Limb (tissue), 2 donors: ENCODE measurements at regions not wholly inside any gene's neighbourhood (a gene's known extent, or its start where the extent isn't known, plus 50 kb on each side); places are given as distances from the start of the nearest gene placed in this dataset.

ENCODE experiments used
- DNase-seq, 2 donors: peaks; one replicate each; pipeline ENCODE4 v3.0.0-alpha.2; 2016; ENCODE audit errors: extremely low spot score in 2 of 2

DNA sequence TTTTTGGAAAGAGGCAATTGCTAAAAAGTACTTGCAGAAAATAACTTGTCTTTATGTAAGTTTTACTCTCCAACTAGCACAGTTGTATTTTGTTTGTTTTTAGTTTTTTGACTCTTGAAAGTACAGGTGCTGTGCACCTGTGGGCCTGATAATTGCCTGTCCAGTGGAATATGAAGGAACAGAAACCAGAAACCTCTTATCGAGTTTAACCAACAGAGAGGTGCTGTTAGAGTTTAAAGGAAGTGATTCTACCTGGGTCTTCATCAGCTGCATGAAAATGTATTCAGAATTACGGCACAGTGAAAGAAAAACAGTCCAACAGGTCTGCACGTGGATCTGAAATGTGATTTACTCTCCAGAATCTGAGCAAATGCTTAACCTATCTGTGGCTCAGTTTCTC lies 326.6 kb upstream of the POM121L12 start:
- no peak for DNase-seq

- DNase-seq = no peak
Observed at GRCh38 chr7:52705768-52706167, 329.7 kb upstream of the POM121L12 start.

DNA sequence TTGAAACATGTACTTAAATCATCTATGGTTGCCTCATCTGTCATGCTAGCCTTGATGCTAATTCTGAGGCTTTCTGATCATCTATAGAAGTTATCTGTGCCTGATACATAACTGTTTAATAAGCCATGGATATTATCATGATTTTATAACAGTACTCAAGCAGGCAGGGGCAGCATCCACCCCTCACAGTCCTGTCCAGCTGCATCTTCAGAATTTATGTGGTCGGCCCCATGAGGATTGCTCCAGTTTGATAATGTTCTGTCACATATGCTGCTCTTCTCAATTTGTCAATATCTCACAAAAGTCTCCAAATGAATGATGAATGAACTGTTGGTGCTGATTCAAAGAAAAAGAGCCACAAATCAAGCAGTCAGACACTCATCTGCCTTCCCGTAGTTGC lies 335.1 kb upstream of the POM121L12 start:
- no peak for DNase-seq

DNA sequence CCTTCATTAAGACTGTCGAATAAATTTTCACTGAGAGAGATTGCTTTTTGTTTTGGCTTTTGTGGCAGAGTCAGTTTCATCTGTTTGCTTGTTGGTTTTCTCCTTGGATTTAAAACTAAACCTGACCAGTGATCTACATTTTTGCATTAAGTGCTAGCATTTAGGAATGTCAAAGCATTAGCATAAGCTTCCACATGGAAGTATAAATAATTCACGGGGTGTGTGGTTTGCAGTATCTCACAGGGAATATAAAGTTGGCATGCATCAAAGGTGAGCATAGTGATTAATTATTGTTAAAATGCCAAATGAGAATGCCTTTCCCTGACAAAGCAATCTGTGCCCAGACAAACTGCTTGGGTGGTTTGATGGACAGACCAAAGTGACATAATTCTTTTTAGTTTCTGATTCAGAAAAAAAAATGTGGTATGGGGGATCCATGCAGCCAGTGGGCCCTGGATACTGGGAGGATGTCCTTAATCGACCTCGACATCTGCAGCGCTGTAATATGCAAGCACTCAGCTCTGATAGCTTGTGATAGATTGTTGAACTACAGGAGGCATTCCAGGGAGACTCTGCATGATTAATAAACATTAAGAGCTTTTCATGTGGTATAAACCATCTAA lies 339.3 kb upstream of the POM121L12 start:
- DNase-seq = no peak

DNA sequence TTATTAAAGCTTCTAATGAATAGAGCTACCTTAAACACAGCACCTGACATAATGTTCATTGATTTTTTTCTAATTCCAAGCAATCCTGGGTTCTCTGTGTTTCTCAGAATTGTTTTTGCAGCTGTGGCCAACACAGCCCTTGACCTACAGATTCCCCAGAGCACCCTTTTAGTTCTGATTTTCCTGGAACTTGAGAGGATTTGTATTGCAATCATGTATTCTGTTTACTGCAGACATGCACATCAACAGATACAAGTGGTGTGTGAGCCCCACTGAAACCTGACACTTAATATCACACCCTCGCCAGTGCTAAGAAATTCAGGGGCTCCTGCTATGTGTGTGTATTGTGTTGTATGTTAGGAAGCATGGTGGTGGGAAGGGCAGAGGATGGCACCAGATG lies 344.2 kb upstream of the POM121L12 start:
- no peak for DNase-seq

DNA sequence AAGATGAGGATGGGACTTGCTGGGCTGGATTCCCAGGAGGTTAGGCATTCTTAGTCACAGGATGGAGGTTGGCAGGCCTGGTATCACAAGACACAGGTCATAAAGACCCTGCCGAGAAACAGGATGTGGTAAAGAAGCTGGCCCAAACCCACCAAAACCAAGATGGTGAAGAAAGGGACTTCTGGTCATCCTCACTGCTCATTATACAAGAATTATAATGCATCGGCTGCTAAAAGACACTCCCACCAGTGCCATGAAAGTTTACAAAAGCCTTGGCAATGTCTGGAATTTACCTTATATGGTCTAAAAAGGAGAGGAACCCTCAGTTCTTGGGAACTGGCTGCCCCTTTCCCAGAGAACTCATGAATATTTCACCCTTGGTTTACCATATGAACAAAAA lies 345.5 kb upstream of the POM121L12 start:
- DNase-seq = no peak

DNA sequence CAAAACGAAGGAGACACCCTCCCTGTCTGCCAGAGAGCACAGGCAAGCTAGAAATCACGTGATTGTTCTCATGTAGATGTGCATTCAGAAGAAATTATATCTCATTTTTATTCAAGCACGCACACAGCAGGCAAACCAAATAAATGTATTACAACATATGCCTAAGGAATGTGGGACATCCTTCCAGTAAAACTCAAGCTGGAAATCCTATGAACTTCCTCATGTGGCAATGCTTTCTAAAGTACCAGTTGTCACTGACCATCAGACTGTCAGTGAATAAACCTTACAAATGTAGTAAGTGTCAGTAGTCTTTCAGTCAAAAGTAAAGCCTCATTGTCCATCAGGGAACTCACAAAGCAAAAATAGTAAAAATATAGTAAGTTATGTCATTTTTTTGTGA lies 350.1 kb upstream of the POM121L12 start:
- peak in 1 of 2 donors; percentile 18 for DNase-seq

DNA sequence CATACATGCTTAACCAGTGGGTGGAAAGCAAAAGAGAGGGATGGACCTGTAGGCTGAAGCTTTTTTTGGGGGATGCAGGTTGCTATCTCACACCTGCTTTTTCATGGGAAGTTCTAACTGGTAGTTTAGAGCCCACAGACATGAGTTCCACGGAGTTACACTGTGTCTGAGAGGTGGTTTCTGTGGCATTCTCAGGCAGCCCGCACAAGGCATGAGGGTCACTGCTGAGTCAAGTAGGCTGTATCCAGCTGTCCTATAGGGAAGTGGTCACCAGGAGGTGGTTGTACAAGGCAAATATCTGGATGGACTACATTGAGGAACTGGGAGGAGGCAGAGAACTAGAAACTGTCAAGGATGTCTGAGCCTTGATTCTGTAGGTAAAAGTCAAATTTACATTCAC lies 351.0 kb upstream of the POM121L12 start:
- no peak for DNase-seq

DNA sequence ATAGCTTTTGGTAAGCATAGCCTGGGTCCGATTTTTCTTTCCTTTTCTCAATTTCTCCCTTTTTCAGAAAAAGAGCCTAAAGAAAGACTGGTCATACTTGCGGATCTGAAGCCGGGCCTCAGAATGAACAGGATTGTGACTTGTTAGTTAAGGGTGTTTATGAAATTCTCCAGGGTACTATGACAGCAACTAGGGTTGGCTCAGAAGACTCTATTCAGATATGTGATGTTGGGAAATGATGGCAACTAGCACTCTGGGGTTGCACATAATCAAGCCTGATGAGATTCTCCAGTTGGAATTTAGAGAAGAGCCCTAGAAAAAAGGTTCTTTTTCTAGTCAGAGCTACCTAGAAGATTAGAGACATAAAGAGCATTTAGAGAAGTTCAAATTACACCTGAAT lies 352.4 kb upstream of the POM121L12 start:
- DNase-seq = no peak

DNA sequence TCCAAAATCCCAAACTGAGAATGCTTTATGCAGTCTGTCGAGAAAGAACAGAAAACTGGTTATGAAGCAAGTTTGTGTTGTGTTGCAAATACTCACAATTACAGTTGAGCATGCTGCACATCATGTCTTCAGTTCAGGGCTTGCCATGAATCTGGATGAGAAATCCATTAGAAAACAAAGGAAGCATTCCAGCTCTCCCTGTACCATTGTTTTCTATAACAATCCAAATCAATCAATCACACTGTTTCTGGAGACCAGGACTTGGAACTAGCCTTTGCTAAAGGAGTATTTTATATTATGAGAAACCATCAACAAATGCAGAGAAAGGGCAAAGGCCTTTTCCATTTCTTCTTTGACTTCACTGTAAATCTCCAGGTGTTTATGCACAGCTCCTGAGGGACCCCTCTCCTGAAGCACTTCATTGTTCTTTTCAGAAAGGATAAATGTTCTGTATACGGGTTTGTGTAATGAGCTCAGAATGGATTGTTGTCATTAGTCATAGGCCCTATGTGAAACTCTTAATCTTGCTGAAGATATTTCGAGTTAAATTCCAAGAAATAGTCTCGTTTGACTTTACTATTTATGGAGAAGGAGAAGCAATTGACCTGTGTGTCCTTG lies 364.7 kb upstream of the POM121L12 start:
- peak in 1 of 2 donors; percentile 5 for DNase-seq

GRCh38 chr7:52669031-52669430 lies 366.4 kb upstream of the POM121L12 start:
- DNase-seq = no peak

GRCh38 chr7:52668435-52668834 lies 367.0 kb upstream of the POM121L12 start:
- DNase-seq = no peak

DNA sequence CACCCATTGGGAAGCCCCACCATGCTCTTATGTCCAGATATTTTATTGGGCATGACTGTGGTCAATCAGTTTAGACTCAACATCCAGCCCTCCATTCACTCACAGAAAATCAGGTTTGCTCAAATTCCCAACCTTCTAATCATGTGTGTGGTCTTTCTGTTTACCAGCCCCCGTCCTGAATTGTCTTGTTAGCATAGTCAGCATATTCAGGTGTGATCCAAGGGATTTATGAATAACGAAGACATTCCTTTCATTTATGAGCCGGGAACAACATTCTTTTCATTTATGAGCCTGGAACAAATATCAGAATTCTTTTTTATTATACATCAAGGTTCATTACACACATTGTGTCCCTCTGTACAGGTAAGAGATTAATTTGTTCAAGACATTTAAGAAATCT lies 376.3 kb upstream of the POM121L12 start:
- DNase-seq = no peak

DNA sequence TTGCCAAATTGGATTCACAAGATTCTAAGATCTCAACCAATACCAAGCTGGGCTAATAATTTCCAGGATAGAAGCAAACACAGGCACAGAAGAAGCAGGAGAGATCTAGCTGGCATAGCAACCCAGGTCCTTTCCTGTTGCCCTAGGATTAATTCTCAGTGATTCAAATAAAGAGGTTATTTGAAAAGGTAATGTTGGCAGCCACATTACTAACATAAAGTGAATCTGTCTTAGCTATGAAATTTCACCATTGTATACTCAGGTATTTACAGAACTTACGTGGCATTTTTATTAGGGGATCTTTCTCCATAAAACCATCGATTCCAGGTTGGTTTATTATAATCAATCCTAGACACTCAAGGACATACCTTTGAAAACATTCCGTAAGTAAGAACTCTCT lies 379.3 kb upstream of the POM121L12 start:
- no peak for DNase-seq

- DNase-seq = no peak
Observed at GRCh38 chr7:52652621-52653020, 382.8 kb upstream of the POM121L12 start.

DNA sequence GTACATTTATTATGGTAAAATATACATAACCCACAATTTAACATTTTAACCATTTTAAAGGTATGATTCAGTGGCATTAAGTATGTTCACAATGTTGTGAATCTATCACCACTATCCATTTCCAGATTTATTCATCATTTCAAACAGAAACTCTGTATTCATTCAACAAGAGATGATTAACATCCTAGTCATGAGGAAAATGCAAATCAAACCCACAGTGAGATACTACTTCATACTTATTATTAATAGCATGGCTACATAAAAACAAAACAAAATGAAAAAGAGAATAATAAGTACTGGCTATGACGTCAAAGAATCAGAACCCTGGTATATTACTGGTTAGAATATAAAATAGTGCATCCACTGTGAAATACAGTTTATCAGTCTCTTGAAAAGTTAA lies 386.6 kb upstream of the POM121L12 start:
- no peak for DNase-seq

GRCh38 chr7:52647046-52647445 lies 388.4 kb upstream of the POM121L12 start:
- DNase-seq = no peak

DNA sequence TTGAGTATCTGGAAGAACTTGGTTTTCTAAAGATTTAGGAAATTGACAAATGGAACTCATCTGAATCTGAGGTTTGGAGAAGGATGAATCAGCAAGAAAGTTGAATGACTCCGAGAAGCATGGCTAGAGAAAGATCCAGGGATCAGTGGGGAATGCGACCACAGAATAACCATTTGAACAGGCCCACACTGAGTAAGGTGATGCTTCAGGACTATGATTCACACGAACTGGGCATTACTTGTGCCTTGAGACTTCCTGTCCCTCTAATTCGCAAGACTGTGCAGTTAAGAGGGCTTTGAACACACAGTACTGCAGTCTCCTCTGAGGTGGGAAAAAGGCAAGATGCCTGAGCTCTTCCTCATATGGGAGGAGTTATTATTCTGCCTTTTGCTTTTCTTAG lies 395.5 kb upstream of the POM121L12 start:
- no peak for DNase-seq

DNA sequence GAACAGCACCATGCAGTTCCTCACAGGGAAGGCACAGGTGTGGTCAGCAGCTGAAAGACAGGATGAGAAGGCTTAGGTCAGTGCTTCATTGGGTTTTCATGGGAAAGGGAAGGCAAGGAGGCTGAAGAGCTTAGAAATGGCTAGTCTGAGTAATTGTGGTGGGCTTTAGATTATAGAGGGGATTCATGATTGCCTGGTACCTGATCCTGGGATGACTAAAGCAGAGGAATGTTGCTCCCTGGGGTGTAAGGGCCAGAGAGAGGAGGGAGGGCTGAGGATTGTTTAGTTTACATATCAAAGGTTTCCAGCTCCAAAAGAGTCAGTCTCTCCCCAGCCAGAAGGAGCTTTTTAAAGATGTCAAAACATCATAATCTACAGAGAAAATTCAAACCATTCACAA lies 396.3 kb upstream of the POM121L12 start:
- DNase-seq = no peak

GRCh38 chr7:52635021-52635420 lies 400.4 kb upstream of the POM121L12 start:
- no peak for DNase-seq

GRCh38 chr7:52620849-52621248 lies 414.6 kb upstream of the POM121L12 start:
- DNase-seq = no peak

DNA sequence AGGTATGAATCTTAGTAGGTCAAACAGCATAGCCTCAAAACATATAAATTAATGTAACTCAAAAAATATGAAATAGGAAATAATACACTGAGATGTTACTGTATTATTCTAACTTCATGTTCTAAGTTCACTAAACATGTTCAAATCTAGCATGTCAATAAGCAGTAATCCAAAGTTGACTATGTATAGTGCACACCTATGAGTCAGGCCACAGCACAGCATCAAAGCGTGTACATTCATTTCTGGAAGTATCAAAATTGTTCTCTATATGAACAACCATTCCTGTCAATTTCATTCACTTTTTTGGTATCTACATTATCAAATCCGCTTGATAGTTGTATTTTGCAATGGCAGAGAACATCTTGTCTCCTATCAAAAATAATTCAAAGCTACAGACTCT lies 418.9 kb upstream of the POM121L12 start:
- DNase-seq = no peak

DNA sequence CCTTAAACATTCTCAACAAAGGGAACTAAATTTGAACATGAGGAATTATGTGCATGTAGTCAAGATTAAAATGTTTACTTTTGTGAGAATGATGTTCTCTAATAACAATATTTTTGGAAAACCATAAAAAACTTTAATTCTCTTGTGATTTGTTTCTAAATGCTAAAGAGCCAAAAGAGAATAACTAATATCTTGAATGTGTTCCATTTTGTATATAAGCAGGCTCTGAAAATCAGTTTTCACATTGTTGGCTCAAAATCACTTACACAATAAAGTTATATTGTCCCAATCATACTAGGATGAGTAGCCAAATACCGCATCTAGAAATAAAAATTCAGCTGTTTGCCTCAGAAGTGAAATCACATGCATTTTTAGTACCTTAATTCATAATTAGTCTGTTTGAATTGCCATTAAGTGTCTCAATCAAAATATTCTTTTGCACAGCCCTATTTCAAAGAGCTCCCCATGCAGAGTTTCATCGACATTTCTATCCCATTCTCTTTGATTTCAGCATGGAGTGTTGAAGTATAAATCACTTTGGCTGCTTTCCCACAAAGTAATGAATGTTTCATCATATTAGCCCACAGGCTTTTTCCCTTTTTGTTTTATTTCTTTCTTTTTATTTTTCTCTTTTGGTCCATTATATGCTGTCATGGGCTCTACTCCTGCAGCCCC lies 420.3 kb upstream of the POM121L12 start:
- DNase-seq = peak in 1 of 2 donors; percentile 2
